Endothelial cell of umbilical vein (primary cell): ENCODE measurements at regions not wholly inside any gene's neighbourhood (a gene's known extent, or its start where the extent isn't known, plus 50 kb on each side); places are given as distances from the start of the nearest gene placed in this dataset.

ENCODE experiments used
- POLR2A ChIP-seq: IDR thresholded peaks from 2 replicates; pipeline ENCODE4 v1.6.1; 2012; ENCODE audit warnings: low read depth, mild to moderate bottlenecking, control low read depth, low read length
- POLR2AphosphoS5 ChIP-seq: IDR thresholded peaks from 2 replicates; pipeline ENCODE4 v1.6.1; 2012; ENCODE audit warnings: low read depth, mild to moderate bottlenecking, control low read depth, low read length, moderate library complexity; ENCODE audit not compliant: insufficient read depth

DNA sequence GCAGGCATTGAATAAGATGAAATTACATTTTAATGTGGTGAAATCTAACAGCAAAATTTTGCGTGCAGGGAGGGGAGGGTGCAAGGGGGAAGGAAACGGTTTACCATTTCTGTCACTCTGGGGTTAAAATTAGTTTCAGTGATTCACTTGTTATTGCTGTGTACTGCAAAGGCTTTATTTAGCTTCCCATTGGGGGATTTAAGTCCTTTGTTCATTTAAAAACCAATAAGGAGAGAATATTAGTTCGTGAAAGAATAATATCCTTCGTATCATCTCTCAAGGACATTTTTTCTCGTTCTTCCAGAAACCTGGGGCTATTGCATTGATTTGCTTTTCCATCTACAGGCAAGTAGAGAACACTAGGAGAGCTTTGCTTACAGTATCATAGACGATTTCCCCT lies 667.8 kb upstream of the RGMB start:
- TF ChIP-seq POLR2A (no peak), POLR2AphosphoS5 (no peak)
